ENCODE measurements at regions not wholly inside any gene's neighbourhood (a gene's known extent, or its start where the extent isn't known, plus 50 kb on each side); places are given as distances from the start of the nearest gene placed in this dataset.
A peak's percentile ranks its signal among the peaks of the same experiment; 100 is the strongest.

DNA sequence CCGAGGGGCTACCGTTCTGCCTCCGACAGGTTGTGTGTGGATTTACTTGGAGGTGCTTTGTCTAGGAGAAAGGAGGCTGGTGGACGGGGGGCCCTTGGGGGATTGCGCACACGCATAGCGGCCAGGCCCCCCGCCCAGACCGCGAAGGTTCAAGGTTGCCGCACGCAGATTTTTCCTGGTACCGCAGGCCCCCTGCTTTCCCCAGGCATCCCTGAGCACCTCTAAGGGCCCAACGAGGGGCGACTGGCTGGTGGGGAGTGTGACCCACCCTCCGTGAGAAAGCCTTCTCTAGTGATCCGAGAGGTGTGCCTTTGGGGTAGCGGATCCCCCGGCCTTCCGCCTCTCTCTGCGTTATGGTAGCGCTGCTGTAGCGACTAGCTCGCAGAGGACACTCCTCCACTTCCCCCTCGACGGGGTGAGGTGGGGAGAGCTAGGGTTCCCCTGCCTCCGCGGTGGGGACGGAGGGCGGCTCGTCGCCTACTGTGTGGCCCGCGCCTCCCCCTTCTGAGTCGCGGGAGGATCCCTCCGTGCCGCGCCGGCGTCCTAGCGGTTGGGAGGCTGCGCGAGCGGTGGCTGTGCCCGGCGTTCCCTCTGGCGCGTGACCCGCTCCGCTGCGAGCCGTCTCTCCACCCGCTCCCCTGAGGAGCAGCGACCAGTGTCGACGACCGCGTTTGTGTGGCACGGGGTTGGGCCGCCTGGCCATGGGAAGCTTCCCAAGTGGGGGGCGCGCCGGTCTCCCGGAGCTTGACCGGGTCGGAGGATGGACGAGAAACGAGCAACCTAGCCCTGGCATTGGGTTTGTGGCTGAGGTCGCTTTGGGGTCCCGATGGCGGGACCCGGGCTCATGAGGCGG lies 3900.0 kb upstream of the OR11H1 start:
- no peak for DNase-seq (ENCODE audit: low read depth in 2 of 2)

DNA sequence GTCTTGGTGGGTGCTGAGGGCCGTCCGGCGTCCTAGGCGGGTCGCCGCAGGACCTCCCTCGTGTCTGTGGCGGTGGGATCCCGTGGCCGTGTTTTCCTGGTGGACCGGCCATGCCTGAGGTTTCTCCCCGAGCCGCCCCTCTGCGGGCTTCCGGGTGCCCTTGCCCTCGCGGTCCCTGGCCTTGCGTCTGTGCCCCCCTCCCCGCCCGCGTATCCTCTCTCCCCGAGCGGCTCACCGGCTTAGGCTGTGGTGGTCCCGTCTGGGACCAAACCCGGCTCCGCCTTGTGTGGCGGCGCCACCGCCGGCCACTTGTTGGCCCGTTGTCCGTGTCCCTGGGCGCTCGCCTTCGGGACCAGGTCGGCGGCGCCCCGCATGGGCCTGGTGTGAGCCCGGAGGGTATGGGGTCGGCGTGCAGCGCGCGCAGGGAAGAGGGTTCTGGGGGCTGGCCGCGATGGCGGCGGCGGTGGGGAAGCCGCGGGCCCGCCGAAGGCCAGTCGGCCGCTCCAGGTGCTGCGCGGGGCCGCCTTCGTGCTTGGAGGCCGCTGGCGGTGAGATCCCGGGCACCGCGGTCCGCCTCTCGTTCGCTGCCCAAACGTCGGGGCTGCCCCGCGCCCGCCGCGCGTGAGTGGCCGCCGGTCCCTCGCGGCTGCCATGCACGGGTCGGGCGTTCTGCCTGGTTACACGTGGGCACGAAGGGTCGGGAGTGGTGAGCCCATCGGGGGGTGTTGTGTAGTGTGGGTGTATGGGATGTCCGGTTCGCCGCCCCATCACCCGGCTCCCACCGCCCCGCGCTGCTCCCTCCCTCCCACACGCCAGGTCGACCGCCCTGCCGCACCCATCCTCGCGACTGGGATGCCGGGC lies 3899.1 kb upstream of the OR11H1 start:
- DNase-seq (ENCODE audit: low read depth in 2 of 2): no peak

DNA sequence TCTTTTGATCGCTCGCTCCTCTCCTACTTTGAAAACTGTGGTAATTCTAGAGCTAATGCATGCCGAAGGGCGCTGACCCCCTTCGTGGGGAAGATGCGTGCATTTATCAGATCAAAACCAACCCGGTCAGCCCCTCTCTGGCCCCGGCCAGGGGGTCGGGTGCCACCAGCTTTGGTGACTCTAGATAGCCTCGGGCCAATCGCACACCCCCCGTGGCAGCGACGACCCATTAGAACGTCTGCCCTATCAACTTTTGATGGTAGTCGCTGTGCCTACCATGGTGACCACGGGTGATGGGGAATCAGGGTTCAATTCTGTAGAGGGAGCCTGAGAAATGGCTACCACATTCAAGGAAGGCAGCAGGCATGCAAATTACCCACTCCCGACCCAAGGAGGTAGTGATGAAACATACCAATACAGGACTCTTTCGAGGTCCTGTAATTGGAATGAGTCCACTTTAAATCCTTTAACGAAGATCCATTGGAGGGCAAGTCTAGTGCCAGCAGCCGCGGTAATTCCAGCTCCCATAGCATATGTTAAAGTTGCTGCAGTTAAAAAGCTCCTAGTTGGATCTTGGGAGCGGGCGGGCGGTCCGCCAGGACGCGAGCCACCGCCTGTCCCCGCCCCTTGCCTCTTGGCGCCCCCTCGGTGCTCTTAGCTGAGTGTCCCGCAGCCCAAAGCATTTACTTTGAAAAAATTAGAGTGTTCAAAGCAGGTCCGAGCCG lies 3898.2 kb upstream of the OR11H1 start:
- no peak for DNase-seq (ENCODE audit: low read depth in 2 of 2)

DNA sequence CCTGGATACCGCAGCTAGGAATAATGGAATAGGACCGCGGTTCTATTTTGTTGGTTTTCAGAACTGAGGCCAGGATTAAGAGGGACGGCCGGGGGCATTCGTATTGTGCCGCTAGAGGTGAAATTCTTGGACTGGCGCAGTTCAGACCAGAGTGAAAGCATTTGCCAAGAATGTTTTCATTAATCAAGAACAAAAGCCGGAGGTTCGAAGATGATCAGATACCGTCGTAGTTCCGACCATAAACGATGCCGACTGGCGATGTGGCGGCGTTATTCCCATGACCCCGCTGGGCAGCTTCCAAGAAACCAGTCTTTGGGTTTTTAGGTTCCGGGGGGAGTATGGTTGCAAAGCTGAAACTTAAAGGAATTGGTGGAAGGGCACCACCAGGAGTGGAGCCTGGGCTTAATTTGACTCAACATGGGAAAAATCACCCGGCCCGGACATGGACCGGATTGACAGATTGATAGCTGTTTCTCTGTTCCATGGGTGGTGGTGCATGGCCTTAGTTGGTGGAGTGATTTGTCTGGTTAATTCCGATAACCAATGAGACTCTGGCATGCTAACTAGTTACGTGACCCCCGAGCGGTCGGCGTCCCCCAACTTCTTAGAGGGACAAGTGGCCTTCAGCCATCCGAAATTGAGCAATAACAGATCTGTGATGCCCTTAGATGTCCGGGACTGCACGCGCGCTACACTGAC lies 3897.5 kb upstream of the OR11H1 start:
- DNase-seq (ENCODE audit: low read depth in 2 of 2): peak in 1 of 2 donors; percentile 10
